ENCODE measurements at regions not wholly inside any gene's neighbourhood (a gene's known extent, or its start where the extent isn't known, plus 50 kb on each side); places are given as distances from the start of the nearest gene placed in this dataset.

GRCh38 chrX:115957862-115958490 is 212.6 kb upstream of the AGTR2 start:
- no peak for TF ChIP-seq EZH2phosphoT487 (IDR thresholded peaks at IDR 0.05; ENCODE audit: low read depth, severe bottlenecking, unreplicated experiment)
- no peak for TF ChIP-seq CTCF (IDR thresholded peaks at IDR 0.05; ENCODE audit: poor library complexity)
